ENCODE measurements at regions not wholly inside any gene's neighbourhood (a gene's known extent, or its start where the extent isn't known, plus 50 kb on each side); places are given as distances from the start of the nearest gene placed in this dataset.

DNA sequence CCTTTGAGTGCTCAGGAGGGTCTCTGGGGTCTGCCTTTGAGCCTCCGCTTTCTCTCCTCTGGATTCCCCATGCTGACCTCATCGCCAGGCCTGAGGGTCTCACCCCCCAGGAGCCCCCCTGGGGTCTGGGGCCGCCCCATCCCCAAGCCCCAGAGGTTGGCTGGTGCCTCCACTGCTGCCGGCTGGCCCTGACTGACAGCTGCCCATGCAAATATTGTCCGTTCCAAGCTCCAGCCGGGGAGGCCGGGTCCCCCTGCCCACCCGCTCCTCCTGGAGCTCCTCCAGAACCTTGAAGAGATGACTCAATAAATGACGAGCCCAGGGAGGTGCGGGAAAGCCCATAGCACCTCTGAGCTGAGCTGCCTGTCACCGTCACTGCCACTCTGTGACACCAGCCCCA lies 173.8 kb downstream of the RBFOX3 start:
- TF ChIP-seq, protein P1, sequence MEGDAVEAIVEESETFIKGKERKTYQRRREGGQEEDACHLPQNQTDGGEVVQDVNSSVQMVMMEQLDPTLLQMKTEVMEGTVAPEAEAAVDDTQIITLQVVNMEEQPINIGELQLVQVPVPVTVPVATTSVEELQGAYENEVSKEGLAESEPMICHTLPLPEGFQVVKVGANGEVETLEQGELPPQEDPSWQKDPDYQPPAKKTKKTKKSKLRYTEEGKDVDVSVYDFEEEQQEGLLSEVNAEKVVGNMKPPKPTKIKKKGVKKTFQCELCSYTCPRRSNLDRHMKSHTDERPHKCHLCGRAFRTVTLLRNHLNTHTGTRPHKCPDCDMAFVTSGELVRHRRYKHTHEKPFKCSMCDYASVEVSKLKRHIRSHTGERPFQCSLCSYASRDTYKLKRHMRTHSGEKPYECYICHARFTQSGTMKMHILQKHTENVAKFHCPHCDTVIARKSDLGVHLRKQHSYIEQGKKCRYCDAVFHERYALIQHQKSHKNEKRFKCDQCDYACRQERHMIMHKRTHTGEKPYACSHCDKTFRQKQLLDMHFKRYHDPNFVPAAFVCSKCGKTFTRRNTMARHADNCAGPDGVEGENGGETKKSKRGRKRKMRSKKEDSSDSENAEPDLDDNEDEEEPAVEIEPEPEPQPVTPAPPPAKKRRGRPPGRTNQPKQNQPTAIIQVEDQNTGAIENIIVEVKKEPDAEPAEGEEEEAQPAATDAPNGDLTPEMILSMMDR (IDR thresholded peaks at IDR 0.05): no peak
- no peaks in the 10 kb centered on the region for H3K9me3 ChIP-seq
- no peaks in the 10 kb centered on the region for H3K36me3 ChIP-seq
- DNase-seq: no peak
- no peaks in the 10 kb centered on the region for H3K4me1 ChIP-seq
- H3K27me3 ChIP-seq: peaks cover 0 to 85% of the 10 kb centered on the region in 2 donors
- intact Hi-C loops (cut with DNase I; ENCODE audit: low total_unique reads): no loop called here
- H3K4me3 ChIP-seq: no peak overlapping the region
- no peak overlapping the region for H3K27ac ChIP-seq

DNA sequence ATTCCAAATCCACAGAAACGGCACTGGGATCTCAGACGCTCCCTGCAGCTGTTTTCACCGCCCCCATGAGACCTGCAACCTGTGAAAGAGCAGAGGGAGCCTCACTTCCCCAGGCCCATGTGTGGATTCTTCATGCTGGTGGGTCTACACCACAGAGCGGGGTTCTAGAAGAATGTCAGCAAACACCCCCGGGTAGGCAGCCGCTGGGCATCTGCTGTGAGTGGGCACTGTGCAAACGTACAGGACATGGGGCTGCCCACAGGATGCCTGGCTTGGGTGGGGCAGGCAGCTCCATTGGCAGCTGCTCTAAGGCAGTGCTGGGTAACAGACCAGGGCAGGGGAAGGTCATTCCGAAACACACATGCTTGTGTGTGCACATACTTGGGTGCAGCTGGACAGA lies 174.9 kb downstream of the RBFOX3 start:
- H3K9me3 ChIP-seq: no peaks in the 10 kb centered on the region
- peaks cover 0 to 79% of the 10 kb centered on the region in 2 donors for H3K27me3 ChIP-seq
- DNase-seq: no peak
- no peaks in the 10 kb centered on the region for H3K4me1 ChIP-seq
- intact Hi-C loops (cut with DNase I; ENCODE audit: low total_unique reads): no loop called here
- no peak overlapping the region for H3K4me3 ChIP-seq
- no peak overlapping the region for H3K27ac ChIP-seq
- no peaks in the 10 kb centered on the region for H3K36me3 ChIP-seq
- TF ChIP-seq, protein P1 (IDR thresholded peaks at IDR 0.05): no peak

DNA sequence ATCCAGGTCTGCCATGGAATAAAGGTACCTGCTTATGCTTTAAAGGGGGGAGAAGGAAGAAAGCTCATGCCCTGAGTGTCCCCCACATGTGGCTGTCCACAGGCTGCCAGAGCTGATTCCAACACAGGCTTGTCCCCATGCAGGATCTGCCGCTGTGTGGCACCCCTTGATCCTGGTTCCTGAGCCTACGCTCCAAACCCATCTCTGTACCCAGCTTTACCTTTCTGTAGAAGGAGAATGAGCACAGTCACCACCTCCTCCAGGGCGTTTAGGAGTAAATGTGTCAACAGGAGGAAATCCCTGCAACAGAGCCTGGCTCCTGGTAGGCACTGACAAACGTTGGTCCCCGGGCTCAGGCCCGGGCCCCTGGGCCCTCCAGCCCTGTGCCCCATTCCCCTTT lies 175.6 kb downstream of the RBFOX3 start:
- no peaks in the 10 kb centered on the region for H3K4me1 ChIP-seq
- no peaks in the 10 kb centered on the region for H3K36me3 ChIP-seq
- peaks cover 0 to 72% of the 10 kb centered on the region in 2 donors for H3K27me3 ChIP-seq
- TF ChIP-seq, protein P1 (IDR thresholded peaks at IDR 0.05): no peak
- DNase-seq: no peak
- H3K9me3 ChIP-seq: no peaks in the 10 kb centered on the region
- intact Hi-C loops (cut with DNase I; ENCODE audit: low total_unique reads): no loop called here
- no peak overlapping the region for H3K27ac ChIP-seq
- no peak overlapping the region for H3K4me3 ChIP-seq

DNA sequence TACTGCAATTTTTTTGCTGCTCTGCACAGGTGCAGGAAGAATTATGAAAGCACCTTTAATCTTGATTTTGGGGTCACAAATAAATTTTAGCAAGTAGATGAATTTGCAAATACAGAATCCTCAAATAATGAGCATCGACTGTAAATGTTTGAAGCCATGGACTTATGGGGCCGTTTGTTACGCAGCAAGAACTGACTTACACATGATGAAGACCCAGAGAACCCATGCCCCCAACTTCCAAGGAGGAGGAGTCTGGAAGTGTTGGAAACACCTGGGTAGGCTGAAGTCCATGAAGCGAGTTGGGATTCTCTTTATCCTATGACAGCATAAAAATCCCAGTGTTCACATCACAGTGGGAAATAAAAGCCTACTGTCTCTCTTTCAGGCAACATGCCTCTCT lies 176.6 kb downstream of the RBFOX3 start:
- H3K4me3 ChIP-seq: no peak overlapping the region
- TF ChIP-seq, protein P1 (IDR thresholded peaks at IDR 0.05): no peak
- no peak for DNase-seq
- intact Hi-C loops (cut with DNase I; ENCODE audit: low total_unique reads): no loop called here
- no peak overlapping the region for H3K27ac ChIP-seq
- H3K27me3 ChIP-seq: peaks cover 0 to 69% of the 10 kb centered on the region in 2 donors
- H3K9me3 ChIP-seq: no peaks in the 10 kb centered on the region
- H3K36me3 ChIP-seq: no peaks in the 10 kb centered on the region
- no peaks in the 10 kb centered on the region for H3K4me1 ChIP-seq

DNA sequence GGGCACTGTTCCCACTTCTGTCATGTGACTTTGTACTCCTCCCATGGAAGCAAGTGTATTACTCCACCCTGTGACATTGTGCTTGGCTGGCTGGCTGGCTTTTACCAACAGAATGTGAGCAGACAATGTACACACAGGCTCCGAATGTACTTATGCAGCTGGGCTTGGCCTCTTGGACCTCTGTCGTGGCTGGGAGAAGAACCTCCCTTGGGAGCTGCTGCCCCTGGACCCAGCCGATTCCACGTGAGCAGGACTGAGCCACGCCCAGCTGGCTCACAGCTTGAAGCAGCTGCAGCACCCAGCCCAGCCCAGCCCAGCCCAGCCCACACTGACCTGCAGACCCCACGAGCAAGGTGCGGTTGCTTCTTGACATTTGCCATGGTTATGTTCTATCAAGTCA lies 177.5 kb downstream of the RBFOX3 start:
- H3K36me3 ChIP-seq: no peaks in the 10 kb centered on the region
- H3K27me3 ChIP-seq: peaks cover 0 to 70% of the 10 kb centered on the region in 2 donors
- H3K27ac ChIP-seq: no peak overlapping the region
- intact Hi-C loops (cut with DNase I; ENCODE audit: low total_unique reads): no loop called here
- no peak overlapping the region for H3K4me3 ChIP-seq
- no peaks in the 10 kb centered on the region for H3K4me1 ChIP-seq
- no peak for DNase-seq
- H3K9me3 ChIP-seq: no peaks in the 10 kb centered on the region
- TF ChIP-seq, protein P1 (IDR thresholded peaks at IDR 0.05): no peak

DNA sequence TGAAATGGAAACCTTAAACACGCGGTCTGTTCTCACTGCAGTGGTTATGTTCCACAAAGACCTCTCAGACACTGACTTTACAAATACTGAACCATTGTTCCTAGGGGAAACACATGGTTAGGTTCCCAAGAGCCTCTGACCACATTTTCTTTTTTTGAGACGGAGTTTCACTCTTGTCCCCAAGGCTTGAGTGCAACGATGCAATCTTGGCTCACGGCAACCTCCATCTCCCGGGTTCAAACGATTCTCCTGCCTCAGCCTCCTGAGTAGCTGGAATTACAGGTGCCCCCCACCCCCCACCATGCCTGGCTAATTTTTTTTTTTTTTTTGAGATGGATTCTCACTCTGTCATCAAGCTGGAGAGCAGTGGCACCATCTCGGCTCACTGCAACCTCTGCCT lies 179.7 kb downstream of the RBFOX3 start:
- Histone ChIP-seq H3K9me3 (no peaks in the 10 kb centered on the region), H3K4me1 (no peaks in the 10 kb centered on the region), H3K36me3 (no peaks in the 10 kb centered on the region), H3K27ac (no peak overlapping the region), H3K4me3 (no peak overlapping the region), H3K27me3 (peaks cover 0 to 69% of the 10 kb centered on the region in 2 donors)
- TF ChIP-seq, protein P1 (IDR thresholded peaks at IDR 0.05): no peak
- intact Hi-C loops (cut with DNase I; ENCODE audit: low total_unique reads): no loop called here
- DNase-seq: no peak
